PC-3 (cell line): ENCODE measurements at regions not wholly inside any gene's neighbourhood (a gene's known extent, or its start where the extent isn't known, plus 50 kb on each side); places are given as distances from the start of the nearest gene placed in this dataset.

Experiments used
- ATAC-seq: fragments of 200-7000 bp; cut with Tn5 transposase; 2 replicates; pipeline ENCODE4 v1.9.1; 2020; ENCODE audit warnings: mild to moderate bottlenecking, moderate library complexity
- BruUV-seq: library from RNA; stranded (reverse); fragments of 400-500 nt; replicated peaks from 2 replicates; lab custom pipeline; 2021; lab: Mats Ljungman, UMichigan
- CTCF ChIA-PET: fragments of 300-600 bp; sonication (Branson Sonifier 250); formaldehyde crosslinking; loops from one replicate; lab custom pipeline; 2022; ENCODE audit warnings: antibody characterized with exemption; lab: Charles Lee
- POLR2A ChIA-PET: fragments of 300-600 bp; sonication (Branson Sonifier 250); formaldehyde crosslinking; loops from one replicate; lab custom pipeline; 2022; ENCODE audit warnings: antibody characterized with exemption; ENCODE audit not compliant: unreplicated experiment; lab: Charles Lee
- DNase-seq: peaks from one replicate; pipeline ENCODE4 v3.0.0-alpha.2; 2015
- H2AFZ ChIP-seq: fragments of 300-600 bp; sonication (generic); 2 replicates; pipeline ENCODE4 v1.6.0; 2016; ENCODE audit warnings: antibody characterized with exemption, low read length
- H3F3A ChIP-seq: fragments of 300-600 bp; sonication (generic); one replicate; pipeline ENCODE4 v1.6.0; 2017; ENCODE audit warnings: antibody characterized with exemption, low read length, control low read depth, mild to moderate bottlenecking; ENCODE audit not compliant: unreplicated experiment
- H3K27ac ChIP-seq: fragments of 300-600 bp; sonication (generic); 2 replicates; pipeline ENCODE4 v1.5.1; 2016; ENCODE audit warnings: mild to moderate bottlenecking, low read length
- H3K27me3 ChIP-seq: fragments of 300-600 bp; sonication (generic); 2 replicates; pipeline ENCODE4 v1.6.1; 2016; ENCODE audit warnings: low read length, mixed read lengths
- H3K36me3 ChIP-seq: fragments of 300-600 bp; sonication (generic); 2 replicates; pipeline ENCODE4 v1.6.1; 2016; ENCODE audit warnings: low read depth, mixed run types, low read length, mixed read lengths
- H3K4me1 ChIP-seq: fragments of 300-600 bp; sonication (generic); 2 replicates; pipeline ENCODE4 v1.5.1; 2016; ENCODE audit warnings: low read length; ENCODE audit not compliant: insufficient read depth
- H3K4me2 ChIP-seq: fragments of 300-600 bp; sonication (generic); 2 replicates; pipeline ENCODE4 v1.6.0; 2016; ENCODE audit warnings: low read length
- H3K4me3 ChIP-seq: fragments of 300-600 bp; sonication (generic); 2 replicates; pipeline ENCODE4 v1.5.1; 2016; ENCODE audit warnings: mild to moderate bottlenecking, low read length, mixed read lengths
- H3K79me2 ChIP-seq: fragments of 300-600 bp; sonication (generic); 2 replicates; pipeline ENCODE4 v1.6.1; 2017; ENCODE audit warnings: low read length, mixed read lengths
- H3K9ac ChIP-seq: fragments of 300-600 bp; sonication (generic); 2 replicates; pipeline ENCODE4 v1.6.0; 2016; ENCODE audit warnings: mild to moderate bottlenecking, low read length
- H3K9me2 ChIP-seq: fragments of 300-600 bp; sonication (generic); replicated peaks from 2 replicates; pipeline ENCODE4 v1.6.1; 2016; ENCODE audit warnings: mixed run types, low read length, mixed read lengths
- H3K9me3 ChIP-seq: fragments of 300-600 bp; sonication (generic); 2 replicates; pipeline ENCODE4 v1.6.1; 2016; ENCODE audit warnings: low read length, mixed read lengths
- H4K20me1 ChIP-seq: fragments of 300-600 bp; sonication (generic); 2 replicates; pipeline ENCODE4 v1.6.1; 2016; ENCODE audit warnings: low read length, mixed read lengths
- CTCF ChIP-seq: fragments of 300-600 bp; sonication (generic); conservative IDR thresholded peaks from 2 replicates; pipeline ENCODE4 v1.5.1; 2017; ENCODE audit warnings: antibody characterized with exemption, low read depth, mild to moderate bottlenecking, low read length
- EZH2 ChIP-seq: fragments of 300-600 bp; sonication (generic); IDR thresholded peaks from one replicate; pipeline ENCODE4 v1.6.1; 2017; ENCODE audit warnings: antibody characterized with exemption, mild to moderate bottlenecking, low read length; ENCODE audit not compliant: unreplicated experiment
- EZH2phosphoT487 ChIP-seq: fragments of 300-600 bp; sonication (generic); IDR thresholded peaks from 2 replicates; pipeline ENCODE4 v1.6.1; 2018; ENCODE audit warnings: mild to moderate bottlenecking, antibody characterized with exemption, low read length, borderline replicate concordance
- intact Hi-C: fragments of 100-400 bp; cut with micrococcal nuclease; formaldehyde crosslinking; loops from 2 replicates; pipeline ENCODE4 v1.9.0; 2023

- DNase-seq (peak; percentile 82), ATAC-seq (peak; percentile 94)
- BruUV-seq: TSS peak; percentile 93
- H3K79me2 ChIP-seq: no peaks in the 10 kb centered on the region
- TF ChIP-seq EZH2: no peak
- TF ChIP-seq EZH2phosphoT487: no peak
- TF ChIP-seq CTCF: no peak; the same call in 1 of the 2 replicates
- H3K4me3 ChIP-seq: no peak overlapping the region
- intact Hi-C loops: loop anchor here (2.0 kb wide), 1 partner anchor 32 kb away; no protein-coding TSS in a partner anchor
- no peaks in the 10 kb centered on the region for H3K27me3 ChIP-seq
- ChIA-PET CTCF (no interaction called here), POLR2A (interaction anchor here (0.7 to 1.0 kb wide), 2 partner anchors 13 to 59 kb away, joined by 3 to 5 read pairs; no protein-coding TSS in a partner anchor)
- H3K4me1 ChIP-seq: peaks cover 22% of the 10 kb centered on the region
- peak overlapping the region; percentile 70 for H2AFZ ChIP-seq
- H3K4me2 ChIP-seq: peak overlapping the region; percentile 17; the same call in 1 of the 2 replicates
- no peaks in the 10 kb centered on the region for H3F3A ChIP-seq
- H3K27ac ChIP-seq: peak overlapping the region; percentile 75
- H3K9me3 ChIP-seq: no peaks in the 10 kb centered on the region
- H4K20me1 ChIP-seq: no peaks in the 10 kb centered on the region
- H3K9me2 ChIP-seq: no peaks in the 10 kb centered on the region
- no peaks in the 10 kb centered on the region for H3K36me3 ChIP-seq
- H3K9ac ChIP-seq: peak overlapping the region; percentile 21; the same call in 1 of the 2 replicates
Measured at GRCh38 chr6:6843057-6843627, 254.6 kb downstream of the LY86 start.

GRCh38 chr6:6843777-6844176, 255.3 kb downstream of the LY86 start:
- ChIA-PET CTCF (no interaction called here), POLR2A (interaction anchor here (0.7 kb wide), 1 partner anchor 60 kb away, joined by 3 read pairs; no protein-coding TSS in a partner anchor)
- TF ChIP-seq EZH2phosphoT487: no peak
- TF ChIP-seq EZH2: no peak
- TF ChIP-seq CTCF: no peak
- Histone ChIP-seq H3K9me2 (no peaks in the 10 kb centered on the region), H3K79me2 (no peaks in the 10 kb centered on the region), H3K36me3 (no peaks in the 10 kb centered on the region), H3K27me3 (no peaks in the 10 kb centered on the region), H2AFZ (0 out of 2 replicates have a peak overlapping the region, but pooled peaks have one; percentile 70), H3K27ac (peak overlapping the region; percentile 75), H3K9me3 (no peaks in the 10 kb centered on the region), H3K4me1 (peaks cover 16% of the 10 kb centered on the region), H3K9ac (peak overlapping the region; percentile 21; the same call in 1 of the 2 replicates), H3K4me3 (no peak overlapping the region), H4K20me1 (no peaks in the 10 kb centered on the region), H3K4me2 (no peak overlapping the region), H3F3A (no peaks in the 10 kb centered on the region)
- BruUV-seq: no TSS peak
- ATAC-seq (no peak), DNase-seq (no peak)
- intact Hi-C loops: loop anchor here (2.0 kb wide), 1 partner anchor 33 kb away; no protein-coding TSS in a partner anchor

GRCh38 chr6:6844530-6844929, 256.0 kb downstream of the LY86 start:
- no peaks in the 10 kb centered on the region for H3K36me3 ChIP-seq
- no peak overlapping the region for H3K4me3 ChIP-seq
- no peaks in the 10 kb centered on the region for H3K9me3 ChIP-seq
- H3K9ac ChIP-seq: no peak overlapping the region
- no peaks in the 10 kb centered on the region for H4K20me1 ChIP-seq
- DNase-seq (no peak), ATAC-seq (no peak)
- H3K79me2 ChIP-seq: no peaks in the 10 kb centered on the region
- TF ChIP-seq EZH2 (no peak), EZH2phosphoT487 (no peak), CTCF (no peak)
- H3K4me1 ChIP-seq: peaks cover 17% of the 10 kb centered on the region
- intact Hi-C loops: no loop called here
- ChIA-PET POLR2A (no interaction called here), CTCF (no interaction called here)
- no TSS peak for BruUV-seq
- H3K9me2 ChIP-seq: no peaks in the 10 kb centered on the region
- H3K27me3 ChIP-seq: no peaks in the 10 kb centered on the region
- H3K27ac ChIP-seq: no peak overlapping the region
- no peaks in the 10 kb centered on the region for H3F3A ChIP-seq
- H3K4me2 ChIP-seq: no peak overlapping the region
- no peak overlapping the region for H2AFZ ChIP-seq
